ENCODE measurements at regions not wholly inside any gene's neighbourhood (a gene's known extent, or its start where the extent isn't known, plus 50 kb on each side); places are given as distances from the start of the nearest gene placed in this dataset.

DNA sequence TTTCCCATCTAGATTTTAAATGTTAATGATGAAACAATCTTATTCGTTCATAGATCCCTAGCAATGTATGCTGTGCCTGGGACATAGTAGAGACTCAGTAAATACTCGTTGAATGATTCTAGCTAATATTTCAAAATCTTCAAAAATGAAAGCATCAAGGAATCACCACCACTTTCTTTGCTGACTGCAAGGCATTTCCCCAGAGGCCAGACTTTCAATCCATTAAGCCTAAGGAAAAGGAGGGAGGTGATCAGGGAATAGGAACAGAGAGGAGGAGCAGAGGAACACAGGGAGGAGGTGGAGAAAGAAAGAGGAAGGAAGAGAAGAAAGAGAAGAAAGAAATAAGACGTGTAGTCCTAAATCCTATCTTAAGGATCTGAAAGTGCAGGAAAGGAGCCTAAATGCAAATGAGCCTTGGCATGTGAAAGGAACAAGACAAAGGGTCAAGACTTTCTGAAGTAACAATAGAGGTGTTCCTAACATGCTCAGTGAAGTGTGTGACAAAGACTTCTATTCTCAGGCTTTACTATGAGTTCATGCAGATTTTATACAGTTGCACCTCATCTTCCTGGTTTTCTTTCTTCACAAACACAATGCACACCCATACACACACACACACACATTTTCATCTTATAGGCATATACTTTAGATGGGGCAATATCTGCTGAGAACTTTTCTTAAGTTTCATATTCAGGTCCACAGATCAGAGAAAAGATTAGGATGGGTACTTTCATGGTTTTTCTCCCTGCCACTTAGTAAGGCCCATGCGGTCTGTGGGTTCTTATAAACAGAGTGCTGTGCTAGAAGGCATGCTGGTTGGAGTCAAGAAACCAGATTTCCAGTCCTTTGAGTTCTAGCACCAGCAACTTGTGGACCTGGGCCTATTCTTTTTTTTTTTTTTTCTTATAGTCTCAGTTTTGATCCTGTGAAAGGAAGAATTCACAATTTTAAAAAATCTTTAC is 512.2 kb upstream of the TNC start:
- DNase-seq = no peak

DNA sequence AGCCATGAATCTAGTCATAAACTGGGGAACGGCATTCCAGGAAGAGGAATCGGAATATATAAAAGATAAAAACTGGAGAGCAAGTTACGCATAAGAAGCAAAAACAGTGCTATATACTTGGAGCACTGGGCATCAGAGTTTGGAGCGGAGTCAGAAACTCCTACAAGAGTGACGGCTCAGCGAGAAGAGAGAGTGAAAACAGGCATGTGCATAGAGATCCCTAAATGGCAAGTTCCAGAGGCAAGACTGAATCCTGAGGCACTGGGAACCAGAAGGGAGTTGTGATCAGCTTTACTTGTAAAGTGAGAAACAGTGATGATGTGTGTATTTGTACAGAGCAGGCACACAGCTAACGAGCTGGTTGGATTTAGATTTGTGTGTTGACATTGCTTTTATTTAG is 514.4 kb upstream of the TNC start:
- DNase-seq = no peak

DNA sequence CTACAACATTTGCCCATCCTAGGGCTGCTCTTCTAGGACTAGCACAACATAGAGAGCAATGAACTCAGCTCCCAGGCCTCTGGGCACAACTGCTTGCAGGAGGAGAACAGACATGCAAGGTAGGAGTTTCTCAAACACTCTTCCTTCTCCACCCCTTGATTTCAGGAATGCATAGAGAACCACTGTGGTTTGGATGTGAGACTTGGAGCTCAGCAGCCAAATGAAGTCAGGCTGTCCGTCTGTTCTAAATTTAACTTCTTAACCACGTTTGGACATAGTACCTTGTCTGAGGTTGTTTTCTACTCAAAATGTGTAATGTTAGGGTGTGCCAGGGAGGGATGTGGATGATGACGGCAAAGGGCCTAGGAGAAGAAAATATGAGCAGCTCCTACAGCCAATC is 515.1 kb upstream of the TNC start:
- DNase-seq = no peak

DNA sequence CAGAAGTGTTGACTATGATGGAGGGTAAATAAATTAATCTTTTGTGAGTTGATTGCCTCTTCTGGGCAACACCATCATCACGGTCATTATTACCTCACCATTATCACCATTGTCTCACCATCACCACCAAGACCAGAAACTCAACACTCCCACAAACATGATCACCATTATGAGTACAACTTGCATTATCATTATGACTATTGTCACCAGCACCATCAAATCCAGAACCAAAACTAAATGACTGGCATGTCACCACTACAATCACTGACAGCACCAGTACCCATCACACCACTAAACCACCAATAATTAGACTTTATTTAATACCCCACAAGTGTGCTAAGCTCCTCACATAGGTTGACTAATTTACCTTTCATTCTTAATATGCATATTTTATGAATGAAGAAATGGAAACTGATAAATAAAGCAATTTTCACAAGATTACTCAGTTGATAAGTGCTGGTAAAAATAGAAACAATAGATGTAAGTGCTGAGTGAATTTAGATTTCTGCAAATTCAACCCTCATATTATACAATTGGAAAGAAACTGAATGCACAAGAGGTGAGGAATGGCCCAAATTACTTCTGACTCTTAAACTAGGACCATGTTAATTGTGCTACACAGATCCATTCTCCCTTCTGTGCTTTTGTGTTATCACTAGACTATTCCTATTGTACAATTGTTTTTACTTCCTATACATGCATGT is 517.8 kb upstream of the PAPPA start:
- DNase-seq = no peak

DNA sequence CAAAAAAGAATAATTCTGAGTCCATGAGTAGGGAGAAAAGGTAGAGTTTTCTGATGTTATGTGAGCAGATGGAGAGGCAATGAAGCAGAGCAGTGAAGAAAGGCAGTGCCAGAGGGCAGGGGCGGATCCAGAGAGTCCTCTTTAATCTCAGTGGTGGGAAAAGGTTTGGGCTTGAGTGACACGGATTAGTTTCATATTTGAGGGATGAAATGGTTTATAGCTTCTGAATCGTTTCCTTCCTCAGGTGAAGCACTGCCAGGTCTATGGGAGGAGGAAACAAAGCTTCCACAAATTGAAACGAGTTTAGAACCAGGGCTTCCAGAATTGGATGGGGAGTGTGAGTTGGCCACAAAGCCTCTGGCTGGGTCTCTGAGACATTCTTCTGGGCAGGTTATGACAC is 517.0 kb upstream of the PAPPA start:
- no peak for DNase-seq

DNA sequence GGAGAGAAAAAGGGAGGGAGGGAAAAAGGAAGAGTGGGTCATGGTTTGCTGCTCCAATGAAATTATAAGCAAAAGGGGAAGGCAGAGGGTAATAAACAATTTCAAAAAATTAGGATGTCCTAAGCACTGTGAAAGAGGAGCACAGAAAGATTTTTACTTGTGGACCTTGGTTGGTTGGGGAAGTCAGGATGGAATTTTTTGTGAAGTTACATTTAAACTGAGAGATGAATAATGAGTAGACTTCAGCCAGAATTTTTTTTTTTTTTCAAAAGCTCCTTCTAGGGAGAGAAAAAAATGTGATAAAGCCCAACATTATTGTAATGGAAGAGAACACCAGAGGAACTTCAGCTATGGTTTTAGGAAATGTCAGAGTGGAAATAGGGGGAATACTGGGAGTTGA is 515.9 kb upstream of the PAPPA start:
- no peak for DNase-seq

DNA sequence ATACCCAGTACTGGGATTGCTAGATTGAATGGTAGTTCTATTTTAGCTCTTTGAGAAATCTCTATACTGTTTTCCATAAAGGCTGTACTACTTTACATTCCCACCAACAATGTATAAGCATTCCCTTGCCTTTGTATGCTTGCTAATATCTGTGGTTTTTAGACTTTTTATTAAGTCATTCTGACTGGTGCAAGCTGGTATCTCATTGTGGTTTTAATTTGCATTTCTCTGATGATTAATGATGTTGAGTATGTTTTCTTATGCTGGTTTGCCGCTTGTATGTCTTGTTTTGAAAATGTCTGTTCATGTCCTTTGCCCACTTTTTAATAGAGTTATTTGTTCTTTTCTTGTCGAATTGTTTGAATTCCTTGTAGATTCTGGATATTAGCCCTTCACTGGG is 512.7 kb upstream of the PAPPA start:
- DNase-seq = no peak

DNA sequence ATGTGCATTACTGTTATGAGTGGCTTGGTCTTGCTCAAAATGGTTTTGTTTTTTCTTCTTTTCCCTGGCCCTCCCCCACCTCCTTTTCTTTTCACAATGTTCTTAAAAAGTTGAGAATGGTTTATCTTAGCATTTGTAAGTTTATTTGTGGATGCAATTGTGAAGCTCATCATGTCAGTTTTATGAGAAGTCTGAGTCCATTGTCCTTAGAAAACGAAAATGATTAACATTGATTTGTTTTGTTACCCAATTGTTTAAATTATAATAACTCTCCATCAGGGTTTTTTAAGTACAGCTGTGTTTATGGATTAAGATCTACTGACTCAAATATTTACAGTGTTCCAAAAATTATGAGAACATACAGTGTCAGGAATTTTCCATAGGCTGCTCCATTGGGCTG is 511.3 kb upstream of the PAPPA start:
- no peak for DNase-seq

DNA sequence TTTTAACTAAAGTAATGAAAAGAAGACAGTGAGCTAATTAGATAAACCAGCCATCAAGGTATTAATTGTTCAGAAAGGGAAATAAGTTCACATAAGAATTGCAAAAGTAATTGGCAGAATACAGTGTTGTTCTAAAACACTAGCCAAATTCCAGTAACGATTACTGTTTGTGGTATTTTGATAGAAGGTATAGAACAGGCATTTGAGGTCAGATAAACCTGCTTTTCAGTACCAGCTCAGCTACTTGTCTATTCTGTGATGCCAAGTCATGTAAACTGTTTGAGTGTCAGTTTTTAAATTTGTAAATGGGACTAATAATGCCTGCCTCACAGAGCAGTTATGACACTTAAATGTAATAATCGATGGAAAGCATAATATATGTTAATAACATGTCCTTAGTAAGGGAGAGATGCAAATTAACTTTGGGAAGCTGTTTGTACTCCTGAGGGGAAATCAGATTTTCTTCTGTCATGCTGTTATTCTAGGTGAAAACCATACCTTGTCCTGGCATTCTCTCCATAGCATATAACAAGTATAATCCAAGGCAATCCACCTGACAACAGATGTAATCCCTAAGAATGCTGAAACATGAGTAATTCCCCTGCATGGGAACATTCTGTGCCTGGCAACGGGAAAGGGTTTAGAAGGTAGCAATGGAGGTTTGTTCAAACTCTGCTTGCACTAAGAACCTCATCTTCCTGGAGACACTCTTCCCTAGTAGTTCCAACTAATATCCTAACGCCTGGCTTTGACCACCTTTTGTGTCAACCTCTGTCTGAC is 509.5 kb upstream of the PAPPA start:
- no peak for DNase-seq

DNA sequence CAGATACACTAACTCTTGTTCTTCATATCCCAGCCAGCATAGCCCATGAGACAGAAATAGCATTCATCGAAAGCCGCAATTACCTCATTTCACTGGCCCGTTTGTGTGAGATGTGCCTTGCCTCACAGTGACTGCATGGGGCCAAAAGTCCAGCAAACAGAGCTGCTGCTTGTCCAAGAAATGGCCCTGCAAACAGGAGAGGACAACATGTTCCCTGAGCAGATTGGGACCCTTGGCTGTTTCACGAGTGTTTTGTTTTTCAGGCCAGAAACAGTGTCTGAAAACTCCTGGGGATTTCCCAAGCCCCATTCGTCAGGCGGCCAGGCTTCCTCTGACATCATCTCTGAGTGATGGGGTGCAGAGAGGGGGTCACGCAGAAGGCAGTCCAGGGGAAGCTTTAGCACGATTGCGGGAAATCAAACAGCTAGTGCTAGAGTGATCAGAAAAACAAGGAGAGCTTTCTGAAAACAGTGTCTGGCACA is 503.6 kb upstream of the PAPPA start:
- DNase-seq = no peak

DNA sequence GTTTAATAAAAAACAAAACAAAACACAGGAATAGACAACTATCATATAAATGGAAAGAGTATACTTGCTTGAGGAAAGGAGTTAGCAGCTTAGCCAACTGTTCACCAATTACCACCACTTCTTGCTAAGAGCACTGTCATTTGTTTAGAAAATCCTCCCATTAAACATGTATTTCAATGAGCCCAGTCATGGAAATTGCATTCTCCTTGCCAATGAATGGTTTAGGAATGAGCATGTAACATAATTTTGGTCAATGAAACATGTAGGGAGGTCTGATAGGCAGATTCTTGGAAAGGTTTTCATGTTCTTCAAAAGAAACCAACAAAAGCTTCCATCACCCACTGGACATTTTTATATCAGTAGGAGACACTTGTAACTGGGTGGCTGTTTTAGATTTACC is 502.8 kb upstream of the PAPPA start:
- no peak for DNase-seq

DNA sequence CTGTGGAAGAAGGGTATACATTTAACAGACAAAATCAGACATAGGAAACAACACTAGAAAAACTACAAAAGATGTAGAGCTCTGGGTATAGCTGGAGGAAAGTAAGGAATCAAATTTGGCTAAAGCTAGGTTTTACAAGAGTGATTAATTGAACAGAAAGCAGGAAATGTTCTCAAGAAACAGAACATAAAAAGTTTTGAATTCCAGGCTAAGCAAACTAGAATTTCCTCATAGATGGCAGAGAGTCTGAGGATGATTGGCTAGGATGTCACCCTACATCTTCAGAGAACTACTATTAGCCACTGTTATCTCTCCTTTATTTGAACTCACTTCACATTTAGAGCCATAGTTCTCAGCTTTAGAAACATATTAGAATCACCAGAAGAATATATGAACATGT is 502.1 kb upstream of the PAPPA start:
- DNase-seq = no peak

DNA sequence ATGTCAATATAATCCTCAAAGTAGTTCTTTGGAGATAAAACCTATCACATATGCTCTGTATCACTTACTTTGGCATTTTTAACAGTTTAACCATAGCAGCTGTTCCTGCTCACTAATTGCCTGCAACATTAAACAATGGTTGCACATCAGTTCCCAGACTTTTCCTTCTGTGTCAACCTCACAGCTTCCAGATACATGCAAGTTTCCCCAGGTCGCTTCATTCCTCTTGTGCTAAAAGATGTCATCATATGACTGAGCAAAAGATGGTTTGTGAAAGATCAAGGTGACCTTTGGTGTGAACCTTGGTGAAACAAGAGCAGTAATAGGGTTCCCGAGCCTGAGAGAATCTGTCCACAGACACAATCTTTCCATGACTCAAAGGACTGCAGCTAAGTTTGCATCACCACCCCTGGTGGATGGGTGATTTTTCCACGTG is 500.4 kb upstream of the PAPPA start:
- no peak for DNase-seq

DNA sequence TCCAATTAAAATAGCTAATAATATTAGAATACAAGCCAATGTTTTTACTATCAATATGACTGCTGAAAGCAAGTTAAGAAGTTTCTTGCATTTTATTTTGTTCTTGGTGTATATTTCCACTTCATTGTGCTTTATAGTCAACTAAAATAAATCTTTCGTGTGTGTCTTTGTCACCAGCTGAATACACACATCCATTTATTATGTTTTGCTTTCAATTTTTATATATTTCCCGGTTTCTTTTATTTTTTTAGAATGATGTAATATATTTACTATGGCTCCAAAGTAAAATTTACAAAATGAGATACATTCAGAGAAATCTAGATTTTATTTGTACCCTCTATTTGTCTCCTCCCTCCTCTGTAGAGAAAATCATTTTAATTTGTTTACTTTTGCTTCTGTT is 495.9 kb upstream of the PAPPA start:
- no peak for DNase-seq

DNA sequence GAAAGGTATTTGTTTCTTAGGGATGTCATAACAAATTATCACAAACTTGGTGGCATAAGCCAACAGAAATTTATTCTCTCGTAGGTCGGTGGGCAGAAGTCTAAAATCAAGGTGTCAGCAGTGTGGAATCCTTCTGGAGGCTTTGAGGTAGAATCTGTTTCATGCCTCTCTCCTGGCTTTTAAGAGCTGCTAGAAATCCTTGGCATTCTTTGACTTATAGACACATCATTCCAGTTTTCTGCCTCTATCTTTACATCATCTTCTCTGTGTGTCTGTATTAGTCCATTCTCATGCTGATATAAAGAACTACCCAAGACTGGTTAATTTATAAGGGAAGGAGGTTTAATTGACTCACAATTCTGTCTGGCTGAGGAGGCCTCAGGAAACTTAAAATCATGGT is 488.1 kb upstream of the PAPPA start:
- no peak for DNase-seq

DNA sequence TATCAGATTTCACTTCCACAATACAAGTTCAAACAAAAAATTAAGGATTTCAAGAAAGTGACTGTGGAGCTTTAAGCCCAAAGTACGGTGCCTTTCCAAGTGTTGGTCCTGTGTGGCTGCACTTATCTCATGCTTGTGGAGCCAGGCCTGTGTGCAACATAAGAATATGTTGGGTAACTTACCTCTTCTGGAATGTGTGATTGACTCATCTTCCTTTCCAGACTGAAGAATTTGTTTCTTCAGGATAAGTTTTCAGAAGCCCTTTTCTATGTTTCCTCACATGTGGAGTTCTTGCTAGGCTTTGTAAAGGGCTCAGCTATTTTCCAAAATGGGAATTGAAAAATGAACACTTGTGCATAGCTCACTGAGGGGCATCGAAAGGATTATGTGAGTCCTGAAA is 485.1 kb upstream of the PAPPA start:
- no peak for DNase-seq

DNA sequence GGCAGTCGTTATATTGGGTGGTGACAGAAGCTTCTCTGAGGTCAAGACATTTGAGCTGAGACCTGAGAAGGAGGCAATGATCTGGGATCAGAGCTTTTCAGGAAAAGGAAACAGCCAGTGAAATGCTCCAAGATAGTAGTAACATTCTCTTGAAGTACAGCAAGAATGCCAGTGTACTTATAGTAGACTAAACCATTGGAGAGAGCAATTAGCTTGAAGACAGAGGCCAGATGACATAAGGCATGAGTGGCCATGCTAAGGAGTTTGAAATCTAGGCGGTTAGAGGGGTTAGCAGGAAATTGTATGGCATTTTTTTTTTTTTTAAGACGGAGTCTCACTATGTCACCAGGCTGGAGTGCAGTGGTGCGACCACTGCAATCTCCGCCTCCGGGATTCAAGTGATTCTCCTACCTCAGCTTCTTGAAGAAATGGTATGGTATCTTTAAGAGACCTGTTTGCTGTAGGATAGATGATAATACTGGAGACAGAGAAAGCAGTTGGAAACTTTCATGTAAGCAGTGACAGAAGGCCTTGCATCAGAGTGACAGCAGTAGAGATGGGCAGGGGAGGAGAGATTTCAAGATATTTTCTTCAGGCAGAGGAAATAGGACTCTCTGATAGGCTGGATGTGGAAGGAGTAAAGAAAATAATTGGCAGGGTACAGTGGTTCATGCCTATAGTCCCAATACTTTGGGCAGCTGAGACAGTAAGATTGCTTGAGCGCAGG is 482.2 kb upstream of the PAPPA start:
- no peak for DNase-seq

DNA sequence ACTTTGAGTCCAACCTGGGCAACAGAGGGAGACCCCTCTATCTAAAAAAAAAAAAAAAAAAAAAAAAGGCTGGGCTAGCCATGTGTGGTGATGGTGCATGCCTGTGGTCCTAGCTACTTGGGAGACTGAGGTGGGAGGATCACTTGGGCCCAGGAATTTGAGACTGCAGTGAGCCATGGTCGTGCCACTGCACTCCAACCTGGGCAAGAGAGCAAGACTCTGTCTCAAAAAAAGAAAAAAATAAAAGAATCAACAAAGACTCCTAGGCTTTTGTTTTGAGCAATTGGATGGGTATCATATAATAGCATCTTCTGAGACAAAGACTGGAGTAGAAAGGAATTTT is 481.7 kb upstream of the PAPPA start:
- DNase-seq = no peak

DNA sequence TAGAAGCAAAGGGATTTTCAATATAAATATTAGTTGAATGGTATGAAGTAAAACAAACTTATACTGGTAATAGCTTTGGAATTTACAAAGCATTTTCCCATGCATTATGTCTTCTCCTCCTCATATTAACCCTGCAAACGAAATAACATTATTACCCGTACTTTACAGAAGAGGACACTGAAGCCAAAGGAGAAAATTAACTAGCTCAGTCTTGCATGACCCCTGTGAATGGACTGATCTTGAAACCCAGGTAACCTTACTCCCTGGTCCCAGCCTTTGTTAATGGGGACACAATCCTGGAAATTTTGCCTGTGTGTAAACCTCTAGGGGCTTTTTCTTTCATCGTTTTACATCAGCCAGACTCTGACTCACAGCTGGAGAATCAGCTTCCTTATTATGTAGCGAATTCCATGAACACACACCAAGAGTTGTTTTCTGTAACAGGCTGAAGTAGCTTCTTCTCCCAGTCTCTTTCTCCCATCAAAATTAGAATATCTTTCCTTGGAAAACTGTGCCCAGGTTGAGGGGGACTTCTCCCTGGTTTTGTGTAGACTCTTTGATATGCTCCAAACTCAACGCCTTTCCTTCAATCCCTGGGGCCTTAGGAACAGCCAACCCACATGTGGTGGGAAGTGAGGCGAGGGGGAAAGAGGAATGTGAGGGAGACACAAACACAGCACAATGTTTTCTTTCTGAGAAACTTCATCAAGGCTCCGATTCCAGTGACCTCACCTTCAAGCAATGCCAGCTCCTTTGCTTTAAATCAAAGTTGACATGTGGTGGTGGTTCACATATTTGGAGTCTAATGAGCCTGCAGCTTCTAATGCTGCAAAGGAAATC is 480.9 kb upstream of the PAPPA start:
- DNase-seq = no peak

DNA sequence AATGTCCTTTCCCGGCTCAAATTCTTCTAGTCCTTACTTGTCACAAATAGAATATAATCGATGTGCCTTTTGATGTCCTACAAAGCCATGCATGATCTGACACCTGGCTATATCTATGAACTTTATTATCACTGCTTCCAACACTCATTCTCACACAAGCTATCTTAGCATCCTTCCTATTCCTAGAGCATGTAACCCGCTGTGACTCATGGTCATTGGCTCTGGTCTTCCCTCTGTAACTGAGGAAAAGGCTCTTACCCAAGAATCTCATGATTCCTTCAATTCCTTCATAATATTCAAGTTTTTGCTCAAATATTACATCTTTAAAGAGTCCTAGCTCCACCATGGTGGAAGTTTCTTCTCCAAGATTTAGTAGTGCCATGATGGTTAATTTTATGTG is 480.0 kb upstream of the PAPPA start:
- no peak for DNase-seq

DNA sequence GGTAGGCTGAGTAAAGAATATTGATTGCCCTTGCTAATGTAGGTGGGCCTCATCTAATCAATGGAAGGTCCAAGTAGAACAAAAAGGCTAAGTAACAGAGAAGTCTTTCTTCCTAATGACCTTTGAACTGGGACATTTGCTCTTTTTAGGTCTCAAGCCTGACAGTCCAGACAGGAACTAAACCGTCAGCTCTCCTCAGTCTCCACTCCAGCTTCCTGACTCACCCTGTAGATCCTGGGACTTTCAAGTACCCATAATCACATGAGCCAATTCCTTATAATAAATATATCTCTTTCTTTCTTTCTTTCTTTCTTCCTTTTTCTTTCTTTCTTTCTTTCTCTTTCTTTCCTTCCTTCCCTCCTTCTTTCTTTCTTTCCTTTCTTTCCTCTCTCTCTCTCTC is 479.5 kb upstream of the PAPPA start:
- no peak for DNase-seq

DNA sequence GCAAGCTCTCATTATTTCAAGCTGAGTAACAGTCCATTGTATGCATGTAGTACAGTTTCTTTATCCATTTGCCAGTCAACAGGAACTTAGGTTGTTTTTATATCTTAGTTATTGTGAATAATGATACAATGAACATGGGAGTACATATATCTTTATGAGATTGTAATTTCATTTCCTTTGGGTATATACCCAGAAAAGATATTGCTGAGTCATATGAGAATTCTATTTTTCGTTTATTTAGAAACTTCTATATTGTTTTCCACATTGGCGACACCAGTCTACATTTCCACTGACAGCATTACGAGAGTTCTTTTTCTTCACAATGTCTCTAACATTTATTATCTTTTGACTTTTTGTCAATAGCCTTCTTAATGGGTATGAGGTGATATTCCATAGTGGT is 477.8 kb upstream of the PAPPA start:
- DNase-seq = no peak
